OCI-LY7 (cell line): ENCODE measurements at regions not wholly inside any gene's neighbourhood (a gene's known extent, or its start where the extent isn't known, plus 50 kb on each side); places are given as distances from the start of the nearest gene placed in this dataset.

ENCODE experiments used
- BruUV-seq: library from RNA; stranded (reverse); fragments of 400-500 nt; replicated peaks from 2 replicates; lab custom pipeline; 2021; lab: Mats Ljungman, UMichigan
- CTCF ChIA-PET: fragments of 300-600 bp; sonication (Branson Sonifier 250); formaldehyde crosslinking; loops from one replicate; lab custom pipeline; 2022; ENCODE audit warnings: antibody characterized with exemption; ENCODE audit not compliant: unreplicated experiment; lab: Charles Lee
- POLR2A ChIA-PET: fragments of 300-600 bp; sonication (Branson Sonifier 250); formaldehyde crosslinking; loops from one replicate; lab custom pipeline; 2022; ENCODE audit warnings: antibody characterized with exemption; lab: Charles Lee
- DNase-seq: peaks from one replicate; pipeline ENCODE4 v3.0.0-alpha.2; 2015; ENCODE audit warnings: low spot score
- H2AFZ ChIP-seq: fragments of 200-600 bp; sonication (generic), shearing (Covaris generic); 2 replicates; pipeline ENCODE4 v1.6.1; 2014; ENCODE audit warnings: mild to moderate bottlenecking, antibody characterized with exemption, low read length, moderate library complexity
- H3K27ac ChIP-seq: fragments of 200-600 bp; sonication (generic); 2 replicates; pipeline ENCODE4 v1.5.1; 2014; ENCODE audit warnings: mixed run types, low read depth, mild to moderate bottlenecking, moderate library complexity, low read length, inconsistent platforms; ENCODE audit not compliant: poor library complexity, severe bottlenecking
- H3K36me3 ChIP-seq: fragments of 200-600 bp; sonication (generic); 2 replicates; pipeline ENCODE4 v1.6.1; 2014; ENCODE audit warnings: mild to moderate bottlenecking, antibody characterized with exemption, low read length, moderate library complexity, mixed read lengths; ENCODE audit not compliant: insufficient read depth
- H3K4me1 ChIP-seq: fragments of 200-600 bp; sonication (generic); 2 replicates; pipeline ENCODE4 v1.5.1; 2014; ENCODE audit warnings: mild to moderate bottlenecking, low read length; ENCODE audit not compliant: insufficient read depth, poor library complexity, severe bottlenecking
- H3K4me2 ChIP-seq: fragments of 200-600 bp; sonication (generic); 2 replicates; pipeline ENCODE4 v1.6.1; 2014; ENCODE audit warnings: mild to moderate bottlenecking, low read length
- H3K4me3 ChIP-seq: fragments of 200-600 bp; sonication (generic); 2 replicates; pipeline ENCODE4 v1.5.1; 2014; ENCODE audit warnings: mild to moderate bottlenecking, low read depth, low read length; ENCODE audit not compliant: poor library complexity, severe bottlenecking
- H3K79me2 ChIP-seq: fragments of 200-600 bp; sonication (generic); 2 replicates; pipeline ENCODE4 v1.6.1; 2016; ENCODE audit warnings: low read depth, mild to moderate bottlenecking, low read length, moderate library complexity, mixed read lengths; ENCODE audit not compliant: insufficient read depth
- H3K9me2 ChIP-seq: fragments of 200-600 bp; sonication (generic); 2 replicates; pipeline ENCODE4 v1.6.1; 2016; ENCODE audit warnings: mild to moderate bottlenecking, low read length, mixed read lengths; ENCODE audit not compliant: insufficient read depth
- H3K9me3 ChIP-seq: fragments of 200-600 bp; sonication (generic); 2 replicates; pipeline ENCODE4 v1.6.1; 2014; ENCODE audit warnings: mild to moderate bottlenecking, mixed run types, low read length, mixed read lengths
- H4K20me1 ChIP-seq: fragments of 200-600 bp; sonication (generic); 2 replicates; pipeline ENCODE4 v1.6.1; 2014; ENCODE audit warnings: mild to moderate bottlenecking, antibody characterized with exemption, low read length, moderate library complexity, mixed read lengths; ENCODE audit not compliant: insufficient read depth
- EZH2phosphoT487 ChIP-seq: fragments of 200-600 bp; sonication (generic); IDR thresholded peaks from 2 replicates; pipeline ENCODE4 v1.6.1; 2018; ENCODE audit warnings: low read depth, borderline replicate concordance, mild to moderate bottlenecking, mixed run types, antibody characterized with exemption, low read length, moderate library complexity, mixed read lengths
- intact Hi-C: fragments of 100-400 bp; cut with micrococcal nuclease; formaldehyde crosslinking; loops from one replicate; pipeline ENCODE4 v1.10.0; 2022; ENCODE audit not compliant: unreplicated experiment
- TF ChIP-seq, protein P1 (sequence below): fragments of 200-600 bp; sonication (generic); conservative IDR thresholded peaks from 2 replicates; pipeline ENCODE4 v1.5.1; 2014; ENCODE audit warnings: mild to moderate bottlenecking, antibody characterized with exemption, low read length, moderate library complexity, mixed read lengths

DNA sequence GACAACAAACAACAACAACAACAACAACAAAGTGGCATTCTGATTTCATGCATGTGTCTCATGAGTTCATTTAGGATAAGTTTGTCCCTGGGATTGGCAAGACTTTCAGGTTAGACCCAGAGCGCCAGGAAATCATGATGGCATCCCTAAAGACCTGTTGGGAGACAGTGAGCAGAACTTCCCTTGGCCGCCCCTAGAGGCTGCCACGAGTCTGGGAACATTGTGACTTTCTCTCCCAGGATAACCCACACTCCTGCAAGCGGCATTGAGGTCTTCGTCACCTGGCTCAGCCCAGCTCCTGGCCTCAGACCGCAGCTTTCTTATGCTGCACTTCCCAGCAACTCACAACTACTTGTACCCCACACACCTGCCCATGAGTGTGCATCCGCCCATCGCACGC, 80.5 kb upstream of the RNF32 start:
- DNase-seq, result no peak
- POLR2A ChIA-PET, result no interaction called here
- H3K4me3 ChIP-seq, result no peak overlapping the region
- H3K4me1 ChIP-seq, result no peaks in the 10 kb centered on the region
- no peaks in the 10 kb centered on the region for H4K20me1 ChIP-seq
- H3K9me3 ChIP-seq, result no peaks in the 10 kb centered on the region
- no peak overlapping the region for H2AFZ ChIP-seq
- no peaks in the 10 kb centered on the region for H3K9me2 ChIP-seq
- BruUV-seq, result no TSS peak
- no peaks in the 10 kb centered on the region for H3K36me3 ChIP-seq
- CTCF ChIA-PET, result no interaction called here
- TF ChIP-seq, protein P1, sequence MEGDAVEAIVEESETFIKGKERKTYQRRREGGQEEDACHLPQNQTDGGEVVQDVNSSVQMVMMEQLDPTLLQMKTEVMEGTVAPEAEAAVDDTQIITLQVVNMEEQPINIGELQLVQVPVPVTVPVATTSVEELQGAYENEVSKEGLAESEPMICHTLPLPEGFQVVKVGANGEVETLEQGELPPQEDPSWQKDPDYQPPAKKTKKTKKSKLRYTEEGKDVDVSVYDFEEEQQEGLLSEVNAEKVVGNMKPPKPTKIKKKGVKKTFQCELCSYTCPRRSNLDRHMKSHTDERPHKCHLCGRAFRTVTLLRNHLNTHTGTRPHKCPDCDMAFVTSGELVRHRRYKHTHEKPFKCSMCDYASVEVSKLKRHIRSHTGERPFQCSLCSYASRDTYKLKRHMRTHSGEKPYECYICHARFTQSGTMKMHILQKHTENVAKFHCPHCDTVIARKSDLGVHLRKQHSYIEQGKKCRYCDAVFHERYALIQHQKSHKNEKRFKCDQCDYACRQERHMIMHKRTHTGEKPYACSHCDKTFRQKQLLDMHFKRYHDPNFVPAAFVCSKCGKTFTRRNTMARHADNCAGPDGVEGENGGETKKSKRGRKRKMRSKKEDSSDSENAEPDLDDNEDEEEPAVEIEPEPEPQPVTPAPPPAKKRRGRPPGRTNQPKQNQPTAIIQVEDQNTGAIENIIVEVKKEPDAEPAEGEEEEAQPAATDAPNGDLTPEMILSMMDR, result peak; percentile 47
- no peak for TF ChIP-seq EZH2phosphoT487
- intact Hi-C loops, result no loop called here
- no peak overlapping the region for H3K27ac ChIP-seq
- H3K79me2 ChIP-seq, result no peaks in the 10 kb centered on the region
- no peak overlapping the region for H3K4me2 ChIP-seq

DNA sequence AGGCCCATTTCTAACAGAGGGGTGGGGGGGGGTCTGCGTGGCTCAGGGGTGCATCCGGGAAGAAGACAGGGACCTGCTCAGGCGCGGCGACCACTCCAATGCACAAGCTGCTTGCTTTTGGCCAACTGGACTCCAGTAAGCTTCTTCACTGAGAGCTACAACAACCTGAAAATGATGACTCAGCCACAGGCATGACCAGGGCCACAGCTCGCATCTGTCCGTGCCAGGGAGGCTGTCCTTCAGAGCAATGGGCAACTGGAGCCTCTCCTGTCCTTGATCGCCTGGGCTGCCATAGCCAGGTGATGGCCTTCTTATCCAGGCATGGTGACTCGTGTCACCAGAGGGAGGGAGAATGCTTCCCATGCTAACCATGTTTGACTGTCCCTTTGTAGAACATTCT, 81.6 kb upstream of the RNF32 start:
- intact Hi-C loops, result no loop called here
- no peaks in the 10 kb centered on the region for H3K36me3 ChIP-seq
- no peak for TF ChIP-seq EZH2phosphoT487
- TF ChIP-seq, protein P1, result no peak
- no peak overlapping the region for H2AFZ ChIP-seq
- no peak overlapping the region for H3K4me3 ChIP-seq
- no peak overlapping the region for H3K27ac ChIP-seq
- H4K20me1 ChIP-seq, result no peaks in the 10 kb centered on the region
- no peaks in the 10 kb centered on the region for H3K9me2 ChIP-seq
- no peaks in the 10 kb centered on the region for H3K4me1 ChIP-seq
- CTCF ChIA-PET, result no interaction called here
- POLR2A ChIA-PET, result no interaction called here
- H3K79me2 ChIP-seq, result no peaks in the 10 kb centered on the region
- no TSS peak for BruUV-seq
- no peak overlapping the region for H3K4me2 ChIP-seq
- DNase-seq, result no peak
- H3K9me3 ChIP-seq, result no peaks in the 10 kb centered on the region

DNA sequence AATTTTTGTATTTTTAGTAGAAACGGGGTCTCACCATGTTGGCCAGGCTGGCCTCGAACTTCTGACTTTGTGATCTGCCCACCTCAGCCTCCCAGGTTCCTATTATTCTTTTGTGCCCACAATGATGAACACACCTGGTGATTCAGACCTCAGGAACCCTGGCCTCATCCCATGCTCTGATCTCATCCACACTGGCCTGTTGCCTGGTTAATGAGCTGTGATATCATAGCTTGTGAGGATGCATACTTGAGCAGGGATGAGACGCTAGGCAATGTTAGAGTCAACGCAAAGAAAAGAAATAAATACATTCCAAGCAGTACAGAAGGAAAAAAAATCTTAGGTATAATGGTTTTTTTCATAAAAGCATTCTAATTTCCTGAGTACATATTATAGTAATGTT, 82.4 kb upstream of the RNF32 start:
- Histone ChIP-seq H4K20me1 (no peaks in the 10 kb centered on the region), H3K27ac (no peak overlapping the region), H3K9me3 (no peaks in the 10 kb centered on the region), H3K4me1 (no peaks in the 10 kb centered on the region), H3K79me2 (no peaks in the 10 kb centered on the region), H3K9me2 (no peaks in the 10 kb centered on the region), H3K4me2 (no peak overlapping the region), H3K36me3 (no peaks in the 10 kb centered on the region), H2AFZ (no peak overlapping the region), H3K4me3 (no peak overlapping the region)
- BruUV-seq, result no TSS peak
- ChIA-PET CTCF (no interaction called here), POLR2A (interaction anchor here (0.7 kb wide), 1 partner anchor 1032 kb away, joined by 3 read pairs; no protein-coding TSS in a partner anchor)
- intact Hi-C loops, result no loop called here
- DNase-seq, result no peak
- TF ChIP-seq, protein P1, result no peak
- TF ChIP-seq EZH2phosphoT487, result no peak
